ENCODE measurements at regions not wholly inside any gene's neighbourhood (a gene's known extent, or its start where the extent isn't known, plus 50 kb on each side); places are given as distances from the start of the nearest gene placed in this dataset.
"Not testable (repeated sequence)": the region's sequence is repeated elsewhere in the genome, so short reads cannot be mapped to it uniquely, and the experiment has no call there.

DNA sequence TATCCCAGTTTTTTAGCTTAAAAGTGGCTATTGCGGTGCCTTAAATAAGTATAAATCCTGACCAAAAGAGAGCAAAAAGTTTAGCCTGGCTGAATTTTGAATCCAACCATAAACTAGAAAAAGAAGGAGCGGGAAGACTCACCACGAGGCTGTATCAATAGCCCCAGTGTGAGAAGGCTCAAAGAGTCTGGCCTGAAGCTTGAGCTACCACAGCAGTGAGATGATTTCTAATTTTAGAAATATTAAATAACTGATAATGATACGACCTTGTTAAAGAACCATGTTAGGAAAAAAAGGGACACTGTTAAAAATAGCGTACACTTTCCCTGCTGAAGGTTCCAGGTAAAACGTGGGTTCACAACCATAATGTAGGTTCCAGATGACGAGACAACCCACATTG, 134.1 kb upstream of the ZNF462 start:
- no peak for DNase-seq

DNA sequence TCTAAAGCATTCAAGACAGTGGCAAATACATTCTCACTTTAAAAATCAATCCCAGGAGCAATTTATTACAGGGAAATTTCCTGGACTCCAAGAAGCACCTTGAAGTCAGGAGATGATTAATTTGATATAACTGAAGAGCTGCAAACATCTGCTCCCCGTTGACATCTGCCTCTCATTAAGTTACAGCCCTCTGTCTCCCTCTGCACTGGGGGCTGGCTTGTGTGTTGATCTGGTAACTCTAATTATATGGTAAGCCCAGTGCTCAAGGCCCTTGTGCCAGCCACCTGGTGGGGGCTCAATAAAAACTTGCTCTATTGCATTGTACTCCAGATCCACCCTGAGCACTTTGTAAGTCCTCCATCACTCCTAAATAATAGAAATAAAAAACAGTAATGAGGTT, 131.1 kb upstream of the ZNF462 start:
- no peak for DNase-seq

DNA sequence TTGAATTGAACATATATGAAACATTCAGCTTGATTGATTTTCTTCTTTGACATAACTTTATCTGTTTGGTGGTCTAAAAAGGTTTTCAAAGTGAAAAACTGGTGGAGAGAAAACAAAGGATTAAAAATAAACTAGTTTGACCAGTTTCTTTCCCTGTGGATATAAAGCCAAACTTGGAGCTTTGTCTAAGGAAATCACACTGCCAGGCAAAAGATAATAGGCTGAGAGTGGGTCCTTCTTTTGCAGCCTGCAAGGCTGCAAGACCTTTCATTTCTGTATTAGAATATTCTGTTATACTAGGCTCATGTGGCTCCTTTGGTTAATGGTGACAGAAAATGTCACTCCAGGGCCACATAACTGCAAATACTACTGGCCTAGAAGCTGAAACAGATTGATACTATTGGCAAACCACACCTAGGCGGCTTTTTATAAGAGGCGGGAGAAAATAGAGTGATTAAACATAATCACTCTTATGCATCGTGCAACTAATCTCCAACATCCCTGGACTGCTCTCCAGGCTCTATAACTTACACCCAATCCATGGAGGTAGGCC, 129.1 kb upstream of the ZNF462 start:
- DNase-seq: no peak

DNA sequence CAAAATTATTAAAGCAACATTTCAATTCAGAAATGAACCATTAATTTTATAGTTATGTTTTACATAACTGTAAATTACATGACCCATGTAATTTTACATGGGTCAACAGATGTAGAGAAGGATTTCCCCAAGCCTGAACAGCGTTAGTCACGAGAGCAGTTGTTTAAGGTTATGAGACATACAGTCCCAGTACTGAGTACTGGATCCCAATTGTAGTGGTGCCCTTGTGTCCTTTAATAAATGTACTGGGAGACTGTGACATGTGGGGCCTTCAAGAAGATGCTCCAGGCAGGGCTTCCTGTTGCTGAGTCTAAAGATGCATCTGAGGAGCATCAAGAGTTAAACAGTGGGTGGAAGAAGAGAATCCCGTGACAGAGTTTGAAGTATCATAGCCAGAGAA, 125.5 kb upstream of the ZNF462 start:
- no peak for DNase-seq

DNA sequence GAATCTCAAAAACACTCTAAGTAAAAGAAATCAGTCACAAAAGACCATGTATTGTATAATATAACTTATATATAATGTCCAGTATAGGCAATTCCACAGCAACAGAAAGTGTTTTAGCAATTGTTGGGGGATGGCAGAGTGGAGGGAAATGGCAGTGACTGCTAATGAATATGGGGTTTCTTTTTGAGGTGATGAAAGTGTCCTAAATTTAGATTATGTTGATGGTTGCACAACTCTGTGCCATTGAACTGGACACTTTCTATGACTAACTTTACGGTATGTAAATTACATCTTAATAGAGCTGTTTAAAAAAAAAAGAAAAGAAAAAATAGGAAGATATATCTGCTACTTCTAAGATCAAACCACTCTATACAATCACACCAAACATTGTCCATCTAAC, 124.9 kb upstream of the ZNF462 start:
- DNase-seq: no peak

DNA sequence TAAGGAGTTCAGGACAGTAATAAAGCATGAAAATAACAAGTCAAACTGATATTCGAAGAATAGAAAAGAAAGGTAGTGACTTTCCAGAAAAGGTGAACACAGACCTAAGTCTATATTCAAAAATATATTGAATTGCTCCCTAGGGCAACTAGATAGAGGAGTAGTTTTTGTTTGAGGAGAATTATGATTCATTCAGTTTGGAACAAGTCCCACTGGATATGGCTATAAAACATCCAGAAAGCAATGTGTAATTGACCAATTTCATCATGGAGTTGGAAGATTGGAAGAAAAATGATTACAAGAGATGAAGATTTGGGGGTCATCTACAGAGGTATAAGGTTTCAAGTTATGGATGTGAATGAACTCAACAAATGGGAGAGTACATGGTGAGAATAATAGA, 117.5 kb upstream of the ZNF462 start:
- no peak for DNase-seq

DNA sequence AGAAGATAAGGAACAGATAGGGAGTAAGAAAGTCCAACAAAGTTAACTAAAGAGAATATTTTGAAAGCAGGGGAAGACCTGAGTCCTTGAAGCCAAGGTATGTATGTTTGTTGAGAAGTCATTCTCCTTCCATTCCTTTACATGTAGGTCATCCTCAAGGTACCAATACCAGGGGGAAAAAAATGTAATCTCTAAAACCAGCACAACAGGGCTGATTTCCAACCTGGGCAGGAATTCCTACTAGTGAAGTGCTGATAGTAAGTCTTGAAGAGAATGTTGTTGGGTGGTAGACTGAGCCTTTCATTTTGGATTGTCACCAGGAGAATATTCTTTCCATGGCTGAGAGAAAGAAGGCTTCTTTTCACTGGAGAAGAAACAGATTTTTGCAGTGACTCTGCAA, 117.1 kb upstream of the ZNF462 start:
- DNase-seq: no peak

DNA sequence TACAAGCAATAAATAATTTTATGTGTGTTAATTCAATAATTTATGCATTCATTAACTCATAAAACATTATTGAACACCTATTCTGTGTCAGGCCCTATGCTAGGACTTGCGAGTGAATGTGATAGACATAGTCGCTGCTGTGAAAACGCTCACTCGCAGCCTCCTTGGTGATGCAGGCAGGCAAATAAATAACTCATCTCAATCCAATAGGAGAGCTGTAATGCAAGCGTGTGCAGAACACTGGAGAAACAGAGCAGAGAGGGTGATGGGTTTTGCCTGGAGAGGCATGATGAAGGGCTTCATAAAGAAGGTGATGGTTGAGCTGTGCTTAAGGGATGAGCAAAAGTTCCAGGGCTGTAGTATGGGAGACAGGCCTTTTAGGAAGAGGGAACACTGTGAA, 111.3 kb upstream of the ZNF462 start:
- DNase-seq: no peak

DNA sequence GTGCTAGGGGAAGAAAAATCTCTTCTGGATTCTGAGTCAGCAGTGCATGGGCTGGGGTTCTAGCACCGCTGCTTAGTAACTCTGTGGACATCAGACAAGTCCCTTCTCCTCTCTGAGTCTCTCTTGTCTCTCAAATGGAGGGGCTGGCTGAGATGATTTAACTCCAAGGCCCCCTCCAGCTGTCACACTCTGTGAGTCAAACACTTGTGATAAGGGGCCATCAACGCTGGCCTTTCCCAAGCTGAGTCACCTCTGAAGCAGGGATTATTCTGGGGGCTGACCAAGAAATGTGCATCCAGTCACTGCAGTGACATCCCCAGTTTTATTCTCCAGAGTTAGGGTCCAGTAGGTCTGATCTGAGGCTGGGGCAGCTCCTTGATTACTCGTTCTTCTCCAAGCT, 110.4 kb upstream of the ZNF462 start:
- DNase-seq: no peak

DNA sequence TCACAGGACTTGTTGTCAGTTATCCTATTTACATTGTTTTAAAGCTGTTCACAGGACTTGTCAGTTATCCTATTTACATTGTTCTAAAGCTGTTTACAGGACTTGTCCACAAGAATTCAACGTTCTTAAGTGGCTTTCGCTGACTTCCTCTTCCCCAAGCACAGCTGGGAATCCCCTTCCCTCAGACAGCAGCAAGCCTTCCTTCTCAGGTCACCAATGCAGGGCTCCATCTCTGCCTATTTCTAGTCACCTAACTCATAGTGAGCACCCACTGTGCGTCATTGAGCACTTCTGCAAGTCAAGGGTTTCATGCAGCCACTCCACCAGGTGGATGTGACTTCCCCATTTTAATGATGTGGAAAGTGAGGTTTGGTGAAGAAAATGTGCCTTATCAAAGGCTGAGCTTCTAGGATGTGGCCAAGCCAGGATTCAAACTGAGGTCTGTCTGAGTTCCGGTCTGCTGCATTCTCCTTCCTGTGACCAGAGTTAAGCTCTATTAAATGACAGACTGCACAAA, 109.8 kb upstream of the ZNF462 start:
- no peak for DNase-seq

DNA sequence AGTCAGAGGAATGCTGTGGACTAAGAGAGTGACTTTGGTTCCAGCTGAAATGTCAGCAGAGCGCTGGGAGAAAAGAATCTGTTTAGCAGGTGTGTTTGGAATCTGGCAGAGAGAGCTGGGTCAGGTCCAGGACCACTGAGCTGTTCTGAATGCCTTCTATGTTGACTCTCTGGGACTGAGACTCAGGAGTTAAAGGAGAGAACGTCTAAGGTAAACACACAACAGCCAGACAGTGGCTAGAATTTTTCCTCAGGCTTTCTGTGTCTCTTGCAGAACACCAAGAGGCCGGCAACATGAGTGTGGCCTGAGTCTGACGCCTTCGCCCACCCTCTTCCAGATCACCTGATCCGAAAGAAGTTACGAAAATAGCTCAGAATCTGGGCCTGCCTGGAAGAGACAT, 107.2 kb upstream of the ZNF462 start:
- DNase-seq: no peak

DNA sequence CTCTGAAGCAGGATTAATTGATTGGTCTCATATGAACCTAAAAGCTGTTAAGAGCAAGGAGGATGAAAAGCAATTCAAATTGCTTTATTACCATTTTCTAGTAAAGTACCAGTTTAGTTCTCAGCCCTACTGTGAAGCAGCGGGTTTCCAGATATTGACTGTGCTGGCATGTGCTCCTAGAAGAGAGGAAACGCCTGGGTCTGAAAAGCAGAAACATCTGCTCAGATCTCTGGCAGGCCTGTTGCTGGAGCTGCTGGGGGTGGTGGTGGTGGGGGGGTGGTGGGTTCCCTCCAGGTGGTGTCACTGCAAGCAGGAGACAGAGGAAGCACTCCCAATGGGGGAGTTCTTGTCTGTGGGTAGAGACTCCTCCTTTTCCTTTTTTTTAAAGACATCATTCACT, 105.5 kb upstream of the ZNF462 start:
- DNase-seq: no peak

DNA sequence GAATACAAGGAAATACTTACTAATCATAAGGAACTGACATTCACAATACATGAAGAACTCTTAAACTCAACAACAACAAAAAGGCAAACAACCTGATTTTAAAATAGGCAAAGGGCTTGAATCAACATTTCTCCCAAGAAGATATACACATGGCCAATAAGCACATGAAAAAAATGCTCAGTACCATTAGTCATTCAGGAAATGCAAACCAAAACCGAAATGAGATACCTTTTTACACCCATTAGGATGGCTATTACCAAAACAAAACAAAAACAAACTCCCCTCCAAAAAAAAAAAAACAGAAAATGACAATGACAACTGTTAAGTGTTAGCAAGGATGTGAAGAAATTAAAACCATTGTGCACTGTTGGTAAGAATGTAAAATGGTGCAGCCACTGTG, 104.1 kb upstream of the ZNF462 start:
- DNase-seq: no peak

DNA sequence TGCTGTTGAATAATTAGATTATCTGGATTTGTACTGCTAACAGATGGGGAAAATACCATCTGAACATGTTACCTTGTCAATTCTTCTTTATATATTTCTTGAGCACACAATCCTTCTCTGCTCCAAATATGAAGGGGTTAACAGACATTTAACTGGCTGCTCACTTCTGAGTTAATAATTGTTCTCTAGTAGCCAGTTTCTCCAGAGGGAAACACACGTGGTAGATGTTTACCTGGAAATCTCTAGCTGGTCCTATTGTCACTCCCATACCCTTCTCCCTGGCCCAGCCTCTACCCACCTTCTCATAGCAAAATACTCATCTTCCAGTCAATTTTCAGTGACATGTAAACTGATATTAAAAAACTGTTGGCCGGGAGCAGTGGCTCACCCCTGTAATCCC, 101.5 kb upstream of the ZNF462 start:
- no peak for DNase-seq

DNA sequence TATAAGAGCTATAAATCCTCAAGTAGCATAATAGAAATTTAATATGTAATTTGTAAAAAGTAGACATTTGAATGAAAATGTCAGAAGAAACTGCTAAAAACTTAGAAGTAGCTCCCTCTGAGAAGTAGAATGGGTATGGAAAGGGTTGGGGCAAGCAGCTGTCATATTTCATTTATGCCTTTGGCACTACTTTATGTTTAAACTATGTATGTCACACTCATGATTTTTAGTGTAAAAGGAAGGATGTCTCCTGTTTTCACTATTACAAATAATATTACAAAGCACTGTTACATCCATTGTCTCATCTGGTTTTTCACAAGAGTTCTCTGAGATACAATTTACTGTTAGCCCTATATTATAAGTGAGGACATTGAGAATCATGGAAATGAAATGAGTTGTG, 96.3 kb upstream of the ZNF462 start:
- no peak for DNase-seq

DNA sequence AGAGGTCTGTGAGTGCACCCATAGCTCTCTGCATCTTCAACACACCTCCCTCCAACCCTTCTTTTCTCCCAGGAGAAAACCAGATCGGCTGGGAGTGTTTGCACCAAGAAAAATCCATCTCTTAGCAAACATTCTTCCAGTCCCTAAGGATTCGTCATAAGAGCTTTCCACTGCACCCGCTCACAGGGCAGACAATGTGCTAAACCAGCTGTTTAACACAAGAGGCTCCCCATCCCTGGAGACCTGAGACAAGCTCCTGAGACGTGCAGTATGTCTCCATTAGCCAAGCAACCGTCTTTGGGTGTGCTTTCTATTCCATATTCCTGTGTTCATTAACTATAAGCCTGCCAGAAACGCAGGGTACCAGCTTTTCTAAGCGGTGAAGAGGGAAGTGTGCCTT, 93.6 kb upstream of the ZNF462 start:
- no peak for DNase-seq

DNA sequence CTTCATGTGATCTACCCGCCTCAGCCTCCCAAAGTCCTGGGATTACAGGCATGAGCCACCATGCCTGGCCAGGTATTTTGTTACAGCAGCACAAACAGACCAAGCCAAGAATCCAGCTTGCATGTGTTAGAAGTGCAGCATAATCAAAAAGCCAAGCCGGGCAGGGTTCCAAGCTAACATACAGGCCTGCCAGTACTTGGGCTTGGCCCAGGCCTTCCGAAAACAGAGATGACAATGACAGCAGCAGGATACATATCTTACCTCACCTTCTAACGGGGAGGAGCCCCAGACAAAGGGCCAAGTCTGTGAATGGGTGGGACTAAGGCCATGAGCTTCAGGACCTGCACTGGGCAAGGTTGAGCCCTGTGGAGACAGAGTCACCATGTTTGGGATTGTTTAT, 91.4 kb upstream of the ZNF462 start:
- no peak for DNase-seq

DNA sequence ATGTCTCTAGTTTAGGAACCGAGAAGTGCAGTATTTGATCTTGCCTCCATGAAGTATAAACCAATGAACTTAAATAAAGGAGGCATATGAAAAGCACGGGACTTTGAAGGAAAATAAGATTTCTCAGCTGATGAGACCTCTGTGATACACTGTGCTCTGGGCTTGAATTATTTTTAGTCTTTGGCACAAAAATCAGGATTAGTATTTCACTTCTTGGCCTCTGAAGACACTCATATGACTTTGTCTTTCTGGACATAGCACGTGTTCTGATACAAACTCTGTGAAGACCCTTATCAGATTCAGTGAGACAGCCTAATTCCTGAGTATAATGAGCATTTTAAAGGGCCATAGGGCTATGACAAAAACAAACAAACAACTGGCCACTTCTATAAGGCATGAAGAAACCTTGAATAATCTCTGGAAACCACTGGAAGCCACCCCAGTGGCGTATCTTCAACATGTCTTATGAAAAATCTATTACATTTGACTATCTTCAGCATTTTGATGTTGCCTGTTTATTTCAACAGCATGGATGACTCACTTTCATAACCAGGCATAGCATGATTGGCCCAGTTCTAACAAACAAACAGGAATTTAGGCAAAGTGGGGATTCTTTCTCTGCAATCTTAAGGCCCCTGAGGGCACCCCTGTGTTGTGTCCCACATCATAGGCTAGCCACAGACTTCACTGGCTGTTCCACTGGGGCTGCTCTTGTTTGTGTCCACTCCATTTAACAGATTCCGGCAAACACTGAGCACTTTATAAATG, 90.3 kb upstream of the ZNF462 start:
- no peak for DNase-seq

DNA sequence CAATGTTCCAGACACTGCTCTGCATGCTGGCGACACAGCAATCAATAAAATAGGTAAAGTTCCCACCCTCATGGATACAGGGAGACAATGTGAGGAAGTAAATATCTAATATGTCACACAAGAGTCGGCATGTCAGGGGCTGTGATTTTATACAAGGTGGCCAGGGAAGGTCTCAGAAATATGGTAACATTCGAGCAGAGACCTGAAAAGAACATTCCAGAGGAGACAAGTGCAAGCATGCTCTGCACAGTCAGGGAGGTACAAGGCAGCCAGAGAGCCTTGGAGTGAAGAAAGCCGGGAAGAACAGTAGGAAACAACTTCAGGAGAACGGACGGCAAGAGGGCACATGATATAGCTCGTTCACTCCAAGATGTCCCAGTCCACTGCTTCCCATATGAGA, 89.2 kb upstream of the ZNF462 start:
- DNase-seq: no peak

DNA sequence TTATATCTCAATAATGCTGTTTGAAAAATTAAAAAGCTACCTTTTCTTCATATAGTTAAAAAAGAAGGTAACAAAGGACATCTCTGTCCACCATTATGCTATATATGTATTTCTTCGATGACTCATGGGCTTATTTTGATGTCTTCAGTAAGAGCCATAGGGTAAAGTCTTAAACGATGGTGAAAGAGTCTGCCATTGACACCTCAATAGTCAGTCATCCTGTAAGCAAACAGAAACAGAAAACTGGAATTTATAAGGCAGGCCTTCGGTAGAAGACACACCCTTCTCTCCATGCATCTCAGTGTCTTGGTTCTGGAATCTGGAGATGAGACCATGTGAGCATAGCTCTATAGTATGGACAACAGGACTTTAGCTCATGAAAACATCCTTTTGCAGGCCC, 87.0 kb upstream of the ZNF462 start:
- DNase-seq: no peak

DNA sequence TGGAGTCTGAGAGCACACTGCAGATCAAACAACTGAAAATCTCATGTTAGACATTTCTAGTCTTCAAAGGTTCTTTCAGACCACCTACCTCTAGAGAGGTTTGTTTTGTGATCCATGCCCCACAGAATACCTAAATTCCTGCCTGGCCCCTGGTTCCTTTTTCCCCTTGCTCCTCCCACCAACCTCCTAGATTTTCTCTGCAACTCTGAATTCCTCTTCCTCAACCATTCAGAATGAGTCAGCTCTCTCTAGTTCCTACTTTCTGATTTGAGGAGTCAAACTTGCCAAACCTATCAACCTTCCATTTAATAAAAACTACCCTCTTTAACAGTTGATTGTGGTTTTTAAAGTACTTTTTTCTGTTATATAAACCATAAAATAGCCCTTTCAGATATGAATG, 83.2 kb upstream of the ZNF462 start:
- no peak for DNase-seq

DNA sequence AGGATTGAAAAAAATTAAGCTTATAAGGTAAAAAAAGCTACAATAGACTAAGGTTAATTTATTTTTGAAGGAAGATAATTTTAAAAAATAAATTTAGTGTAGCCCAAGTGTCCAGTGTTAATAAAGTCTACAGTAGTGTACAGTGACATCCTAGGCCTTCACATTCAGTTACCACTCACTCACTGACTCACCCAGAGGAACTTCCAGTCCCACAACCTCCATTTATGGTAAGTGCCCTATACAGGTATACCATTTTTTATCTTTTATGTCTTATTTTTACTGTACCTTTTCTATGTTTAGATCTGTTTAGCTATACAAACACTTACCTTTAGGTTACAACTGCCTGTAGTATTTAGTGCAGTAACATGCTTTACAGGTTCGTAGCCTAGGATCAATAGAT, 79.8 kb upstream of the ZNF462 start:
- no peak for DNase-seq

DNA sequence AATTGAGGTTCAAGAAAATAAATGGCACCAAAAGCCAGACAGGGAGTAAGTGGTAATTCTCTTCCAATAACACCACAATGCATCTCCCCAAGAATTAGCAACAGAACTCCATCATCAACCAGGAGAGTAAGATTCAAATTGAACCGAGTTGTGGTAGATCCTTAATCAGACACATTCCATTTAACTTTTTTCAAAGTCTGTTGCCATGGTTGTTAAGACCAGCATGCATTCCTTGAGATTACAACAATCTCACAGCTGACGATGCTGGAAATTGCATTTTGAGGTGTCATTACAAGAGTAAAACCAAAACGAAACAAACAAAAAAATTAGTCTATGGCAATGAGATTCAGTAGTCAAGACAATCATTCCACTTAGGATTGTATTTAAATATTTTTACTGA, 78.9 kb upstream of the ZNF462 start:
- no peak for DNase-seq

DNA sequence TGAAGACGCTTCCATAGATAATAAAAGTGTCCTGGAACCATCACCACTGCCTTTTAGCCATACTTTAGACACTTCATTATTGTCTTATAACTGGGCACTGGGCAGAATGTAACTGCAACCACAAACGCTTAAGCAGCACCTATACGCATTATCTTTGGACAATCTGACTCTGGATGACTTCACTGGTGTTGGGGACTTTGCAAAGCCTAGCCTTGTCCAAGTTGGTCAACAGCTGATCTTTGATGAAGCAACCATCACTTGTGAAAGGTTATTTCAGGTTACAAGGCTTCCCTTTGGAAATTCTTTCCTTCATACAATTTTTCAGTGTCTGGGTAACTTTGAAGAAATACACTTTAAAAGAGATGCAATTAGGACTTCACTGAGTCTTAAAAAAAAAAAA, 77.8 kb upstream of the ZNF462 start:
- no peak for DNase-seq

DNA sequence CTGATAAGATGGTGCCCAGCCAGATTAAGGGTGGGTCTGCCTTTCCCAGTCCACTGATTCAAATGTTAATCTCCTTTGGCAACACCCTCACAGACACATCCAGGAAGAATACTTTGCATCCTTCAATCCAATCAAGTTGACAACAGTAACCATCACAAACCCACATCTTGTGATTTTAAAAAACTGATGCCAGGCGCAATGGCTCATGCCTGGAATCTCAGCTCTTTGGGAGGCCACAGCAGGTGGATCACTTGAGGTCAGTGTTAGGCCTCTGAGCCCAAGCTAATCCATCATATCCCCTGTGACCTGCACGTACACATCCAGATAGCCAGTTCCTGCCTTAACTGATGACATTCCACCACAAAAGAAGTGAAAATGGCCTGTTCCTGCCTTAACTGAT, 74.9 kb upstream of the ZNF462 start:
- not testable (repeated sequence) for DNase-seq
